ENCODE measurements at regions not wholly inside any gene's neighbourhood (a gene's known extent, or its start where the extent isn't known, plus 50 kb on each side); places are given as distances from the start of the nearest gene placed in this dataset.
"Not testable (repeated sequence)": the region's sequence is repeated elsewhere in the genome, so short reads cannot be mapped to it uniquely, and the experiment has no call there.

DNA sequence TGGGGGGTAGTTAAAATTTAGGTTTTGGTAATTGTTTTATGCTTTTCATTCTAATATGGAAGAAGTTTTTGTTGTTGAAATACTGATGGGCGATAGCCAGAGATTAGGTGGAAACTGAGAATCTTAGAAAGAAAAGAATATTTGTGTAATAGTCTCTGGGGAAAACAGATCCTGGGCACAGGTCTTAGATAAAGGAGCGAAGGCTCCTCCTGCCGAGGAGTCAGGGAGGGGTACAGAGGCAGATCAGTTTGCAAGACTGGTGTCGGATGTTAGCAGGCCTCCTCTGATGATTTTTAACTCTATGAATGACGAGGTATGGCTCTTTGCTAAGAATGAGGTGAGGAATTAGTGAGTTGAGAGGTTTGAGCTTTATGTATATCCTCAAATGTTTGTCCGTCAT lies 339.7 kb downstream of the HGF start:
- no peak for FAIRE-seq

DNA sequence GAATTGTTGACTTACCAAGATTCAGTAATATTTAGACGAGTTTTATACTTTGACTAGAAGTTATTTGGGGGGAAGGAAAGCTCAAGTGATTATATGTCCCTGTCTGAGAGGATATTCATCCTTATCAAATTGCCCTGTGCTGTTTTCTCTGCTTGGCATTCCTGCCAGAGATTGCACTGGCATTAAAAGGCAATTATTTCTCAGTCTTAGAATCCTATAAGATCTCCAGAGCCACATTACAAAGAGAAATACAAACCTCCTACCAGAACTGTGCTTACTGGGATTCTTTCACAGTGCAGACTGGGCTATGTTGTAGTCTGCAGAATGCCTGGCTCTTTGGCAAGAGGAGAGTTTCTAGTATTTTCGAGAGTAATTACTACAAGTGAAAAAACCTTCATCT lies 342.4 kb downstream of the HGF start:
- no peak for FAIRE-seq

DNA sequence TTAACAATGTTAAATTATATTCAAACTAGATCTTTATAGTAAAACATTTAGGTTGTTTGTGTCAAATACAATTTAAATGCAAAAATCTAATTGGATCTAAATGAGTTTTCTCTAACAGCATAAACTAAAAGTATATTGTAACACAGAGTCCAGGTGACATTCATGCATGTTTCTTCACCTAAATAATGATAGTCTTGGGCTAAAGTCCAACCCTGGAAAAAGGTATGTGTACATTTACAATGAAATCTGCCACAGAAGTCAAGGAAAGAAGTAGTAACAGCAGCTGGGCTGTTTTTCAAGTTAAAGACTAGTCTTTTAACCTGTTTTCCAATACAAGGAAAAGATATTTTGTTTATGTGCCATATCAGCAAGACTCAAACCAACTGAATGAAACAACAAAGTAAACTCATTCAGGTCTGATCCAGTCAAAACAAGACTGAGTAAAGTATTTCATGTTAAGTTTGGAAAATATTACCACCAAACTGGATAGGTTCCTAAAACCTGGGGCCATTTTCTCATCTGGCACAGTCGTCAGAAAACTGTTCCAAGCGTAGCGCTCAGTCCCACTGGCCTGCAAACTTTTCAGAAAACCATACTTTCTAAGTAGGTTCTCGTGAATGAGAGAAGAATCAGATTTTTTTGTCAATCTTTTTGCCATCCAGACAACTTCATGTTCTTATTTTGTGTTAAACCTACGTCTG lies 349.2 kb downstream of the HGF start:
- FAIRE-seq: no peak

DNA sequence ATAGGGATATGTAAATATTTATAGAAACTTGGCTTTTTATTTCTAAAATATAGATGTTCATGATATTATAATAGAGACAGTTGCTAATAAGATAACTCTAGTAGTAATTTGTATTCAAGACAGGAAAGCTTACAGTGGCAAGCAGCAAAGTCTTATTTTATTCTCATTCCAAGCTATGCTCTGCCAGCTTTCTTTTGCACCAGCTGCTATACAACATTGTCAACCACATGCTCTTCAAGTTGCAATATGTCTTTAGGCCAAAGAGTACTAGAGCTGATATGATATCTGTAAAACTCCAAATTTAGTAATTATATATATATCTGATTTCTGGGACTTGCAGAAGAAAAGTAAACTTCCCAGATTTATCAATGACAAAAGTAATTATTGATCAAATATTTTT lies 350.1 kb downstream of the HGF start:
- FAIRE-seq: peak; percentile 60

DNA sequence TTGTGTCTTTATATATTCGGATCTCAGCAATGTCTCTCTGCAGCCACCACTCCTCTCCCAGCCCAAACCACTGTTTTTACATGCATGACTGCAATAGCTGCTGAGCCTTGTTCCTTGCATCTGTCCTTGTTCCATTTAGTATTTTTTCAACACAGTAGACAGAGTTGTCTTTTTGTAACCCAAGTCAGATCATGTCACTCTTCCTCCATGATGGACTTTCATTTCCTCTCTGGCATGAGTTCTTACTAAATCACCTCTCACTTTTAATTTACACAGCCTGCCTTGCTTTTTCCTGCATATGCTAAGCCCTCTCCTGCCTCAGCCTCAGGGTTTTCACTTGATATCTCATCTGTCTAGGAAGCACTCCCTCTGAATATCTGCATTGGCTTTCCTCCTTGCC lies 353.2 kb downstream of the HGF start:
- FAIRE-seq: no peak

DNA sequence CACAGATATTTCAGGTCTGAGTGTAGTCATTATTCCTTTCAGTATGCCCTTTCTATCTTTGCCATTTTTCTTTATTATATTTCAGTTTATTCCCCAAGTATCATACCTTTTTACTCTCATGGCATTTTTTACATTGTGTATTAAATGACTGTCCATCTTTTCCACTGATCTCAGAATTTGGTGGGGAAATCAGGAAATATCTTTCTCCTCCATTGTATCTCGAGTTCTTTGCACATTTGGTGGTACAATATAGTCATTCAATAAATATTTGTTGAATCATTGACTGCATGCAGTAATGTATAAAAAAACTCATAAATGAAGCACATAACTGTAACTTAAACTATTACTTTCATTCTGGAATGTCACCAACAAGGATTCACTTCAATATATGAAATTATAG lies 354.7 kb downstream of the HGF start:
- FAIRE-seq: no peak

DNA sequence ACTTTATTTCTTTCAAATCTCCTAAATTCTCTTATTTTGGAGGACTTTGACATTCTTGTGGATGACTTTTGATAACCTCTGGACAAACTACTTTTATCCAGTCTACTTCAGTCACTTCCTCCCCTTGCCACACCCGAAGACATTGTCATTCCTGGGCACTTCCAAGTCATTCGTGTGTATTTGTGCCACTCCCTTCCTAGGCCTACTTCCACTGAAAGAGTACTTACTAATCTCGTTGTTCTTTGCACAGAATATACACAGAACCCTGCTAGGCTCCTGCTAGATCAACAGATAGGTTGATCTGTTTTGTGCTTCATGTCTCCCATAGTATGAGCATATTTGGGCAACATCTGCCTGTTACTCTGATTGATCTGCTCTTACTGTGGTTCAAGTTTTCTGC lies 355.4 kb downstream of the HGF start:
- FAIRE-seq: no peak

DNA sequence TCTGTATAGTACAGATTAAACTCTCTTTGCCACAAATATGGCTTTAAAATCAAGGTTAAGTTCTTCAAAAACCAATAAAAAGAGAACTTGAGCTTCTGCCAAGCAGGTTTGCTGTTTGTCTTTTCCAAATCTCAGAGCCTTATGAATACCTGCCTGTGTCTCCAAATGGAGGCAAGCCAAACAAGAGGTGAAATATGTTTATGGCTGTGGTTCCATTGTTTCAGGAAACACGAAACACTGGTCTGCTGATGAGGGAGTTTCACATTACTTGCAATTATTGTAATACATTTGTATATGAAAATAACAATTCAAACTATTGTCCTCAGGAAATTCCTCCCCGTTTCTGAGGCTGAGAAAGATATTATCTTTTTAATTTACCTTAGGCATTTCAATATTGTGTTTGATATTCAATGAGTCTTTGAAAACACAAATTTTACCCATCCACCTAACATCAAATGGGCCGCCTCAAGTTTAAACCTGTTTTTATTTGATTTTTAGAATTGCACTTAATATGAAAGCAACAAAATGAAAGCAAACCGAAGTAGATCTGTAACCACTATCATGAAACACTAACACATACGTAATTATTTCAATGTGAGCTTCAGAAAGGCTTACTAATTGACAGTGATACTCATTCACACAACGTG lies 359.3 kb downstream of the HGF start:
- no peak for FAIRE-seq

DNA sequence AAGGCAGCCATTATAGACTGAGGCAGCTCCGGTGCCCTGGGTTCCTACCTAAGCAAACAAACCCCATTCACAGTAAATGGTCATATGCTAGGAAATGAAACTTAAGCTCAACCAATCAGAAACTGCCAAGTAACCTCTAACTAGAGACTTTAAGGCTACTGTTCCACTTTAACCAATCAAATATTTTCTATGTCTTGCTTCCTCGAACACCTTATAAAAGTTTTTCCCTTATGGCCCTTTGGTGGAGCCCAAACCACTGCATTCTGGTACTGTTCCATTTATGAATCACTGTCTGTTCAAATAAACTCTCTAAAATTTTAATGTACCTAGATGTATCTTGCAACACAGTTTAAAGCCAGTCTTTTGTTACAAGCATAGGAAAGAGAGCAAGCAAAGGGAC lies 361.1 kb downstream of the HGF start:
- no peak for FAIRE-seq

DNA sequence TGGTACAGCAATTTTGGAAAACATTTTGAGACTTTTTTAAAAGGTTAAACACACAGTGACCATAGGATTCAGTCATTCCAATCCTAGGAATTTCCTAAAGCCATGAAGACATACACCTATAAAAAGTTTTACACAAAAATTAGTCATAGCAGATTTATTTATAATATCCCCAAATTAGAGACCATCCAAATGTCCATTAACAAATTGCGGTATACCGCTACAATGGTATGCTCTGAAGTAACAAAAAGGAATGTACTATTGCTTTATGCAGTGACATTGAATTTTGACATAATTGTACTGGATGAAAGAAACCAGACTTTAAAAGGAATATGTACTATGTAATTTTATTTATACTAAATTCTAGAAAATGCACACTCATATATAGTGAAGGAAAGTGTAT lies 362.8 kb downstream of the HGF start:
- FAIRE-seq: no peak

DNA sequence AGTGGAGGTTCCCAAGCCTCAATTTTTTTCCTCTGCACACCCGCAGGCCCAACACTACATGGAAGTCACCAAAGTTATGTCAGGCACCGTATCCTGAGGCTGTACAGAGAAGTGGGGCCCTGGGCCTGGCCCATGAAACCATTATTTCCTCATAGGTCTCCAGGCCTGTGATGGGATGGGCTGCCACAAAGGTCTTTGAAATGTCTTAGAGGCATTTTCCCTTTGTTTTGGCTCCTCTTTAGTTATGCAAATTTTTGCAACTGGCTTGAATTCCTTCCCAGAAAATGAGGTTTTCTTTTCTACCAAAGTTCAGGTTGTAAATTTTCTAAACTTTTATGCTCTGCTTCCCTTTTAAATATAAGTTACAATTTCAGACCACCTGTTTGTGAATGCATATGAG lies 365.2 kb downstream of the HGF start:
- no peak for FAIRE-seq

DNA sequence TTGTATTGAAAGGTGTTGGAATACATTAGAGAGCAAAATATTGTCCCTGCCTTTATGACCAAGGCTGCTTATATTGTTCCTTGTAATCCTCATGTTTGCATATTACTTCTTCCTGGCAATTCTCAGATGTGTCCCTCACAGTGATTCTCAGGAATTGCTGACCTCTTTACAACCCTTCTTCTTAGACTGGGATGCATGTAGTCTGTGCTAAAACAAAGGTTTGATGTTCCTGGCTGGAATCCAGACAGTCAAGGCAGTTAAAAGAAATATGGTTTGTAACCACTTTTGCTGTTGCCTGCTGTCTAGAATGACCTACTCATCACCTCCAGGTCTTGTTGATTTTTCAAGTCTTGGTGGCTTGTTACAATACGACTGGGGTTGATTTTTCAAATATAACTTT lies 367.6 kb downstream of the HGF start:
- FAIRE-seq: no peak

DNA sequence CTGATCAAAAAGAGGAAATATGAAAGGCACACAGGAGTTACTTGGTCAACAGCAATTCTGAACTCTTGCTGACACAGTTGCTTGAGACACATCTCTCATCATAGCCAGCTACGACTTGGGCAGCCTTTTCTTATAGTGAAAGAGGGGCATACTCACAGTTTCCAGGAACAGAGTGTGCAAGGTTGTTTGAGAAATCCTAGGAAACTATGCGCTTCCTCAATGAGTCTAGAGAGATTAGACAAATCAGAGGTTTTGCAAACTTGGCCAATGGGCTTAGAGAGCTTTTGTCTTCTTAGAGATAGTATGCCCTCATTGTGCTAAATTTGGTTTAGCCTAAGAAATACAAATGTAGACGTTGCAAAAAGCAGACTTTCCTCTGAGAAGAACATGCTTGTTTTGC lies 370.4 kb downstream of the HGF start:
- FAIRE-seq: no peak

DNA sequence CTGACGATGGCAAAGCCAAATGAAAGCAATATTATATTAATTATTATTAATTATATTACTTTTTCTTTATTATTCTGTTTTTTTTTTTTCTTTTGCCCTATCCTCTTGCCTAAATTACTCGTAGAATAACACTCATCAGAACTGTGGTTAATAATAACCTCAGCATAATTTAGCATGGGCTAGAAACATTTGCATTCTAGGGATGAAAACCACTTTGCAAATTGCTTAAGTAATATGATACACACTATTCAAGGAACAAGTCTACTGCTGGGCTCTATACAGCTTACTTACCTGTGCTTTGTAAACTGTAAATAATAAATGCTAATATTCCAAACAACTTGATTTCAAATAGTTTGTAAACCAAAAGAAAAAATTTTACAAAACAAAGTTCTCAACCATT lies 375.8 kb downstream of the HGF start:
- no peak for FAIRE-seq

DNA sequence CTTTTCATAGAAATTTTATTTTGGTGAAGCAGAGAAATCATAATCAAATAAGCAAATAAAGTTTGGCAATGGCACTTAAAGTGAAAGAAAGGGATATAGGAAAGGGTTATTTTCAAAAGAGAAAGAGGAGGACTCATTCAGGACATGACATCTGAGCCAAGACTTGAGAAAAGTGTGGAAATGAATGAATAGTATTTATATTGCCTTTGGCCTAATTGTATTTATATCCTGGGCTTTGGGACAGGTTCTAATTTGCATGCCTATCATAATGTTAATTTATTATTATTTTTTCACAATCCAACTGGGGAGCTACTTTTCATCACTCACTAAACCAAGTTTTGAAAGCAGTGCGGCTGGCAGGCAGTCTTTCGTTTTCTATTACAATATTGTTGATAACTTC lies 376.8 kb downstream of the HGF start:
- FAIRE-seq: no peak

DNA sequence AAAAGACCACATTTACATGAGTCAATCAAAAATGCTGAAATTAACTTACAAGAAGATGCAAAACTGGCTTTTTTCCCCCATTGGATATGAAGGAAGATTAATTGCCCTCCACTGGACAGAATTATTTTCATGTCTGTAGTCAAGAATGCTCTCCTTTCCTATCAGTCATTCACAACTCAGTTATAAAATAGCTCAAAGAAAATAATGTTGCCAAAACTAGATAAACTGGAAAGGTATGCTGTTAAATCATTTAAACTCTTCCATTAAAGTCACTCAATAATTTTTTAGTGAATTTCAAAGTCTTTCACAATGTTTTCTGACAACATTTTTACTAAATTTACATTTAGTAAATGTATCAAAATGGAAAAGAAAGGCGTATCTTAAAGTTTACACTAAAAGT lies 384.5 kb downstream of the HGF start:
- no peak for FAIRE-seq

DNA sequence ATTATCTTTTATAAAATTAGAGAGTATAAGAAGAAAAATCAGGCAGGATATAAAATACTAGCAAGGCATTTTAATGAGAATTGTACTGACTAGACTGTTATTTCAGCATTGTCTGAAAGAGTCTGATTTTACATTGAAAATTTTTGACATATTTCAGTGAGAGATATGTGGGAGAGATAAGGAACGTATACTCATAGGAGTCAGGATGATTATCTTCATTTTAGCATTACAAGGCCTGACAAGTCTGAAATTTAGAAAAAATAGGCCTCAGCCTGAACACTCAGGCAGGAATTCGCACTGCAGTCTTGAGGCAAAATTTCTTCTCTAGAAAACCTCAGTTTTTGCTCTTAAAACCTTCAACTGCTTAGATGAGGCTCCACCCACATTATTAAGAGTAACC lies 386.0 kb downstream of the HGF start:
- FAIRE-seq: no peak

DNA sequence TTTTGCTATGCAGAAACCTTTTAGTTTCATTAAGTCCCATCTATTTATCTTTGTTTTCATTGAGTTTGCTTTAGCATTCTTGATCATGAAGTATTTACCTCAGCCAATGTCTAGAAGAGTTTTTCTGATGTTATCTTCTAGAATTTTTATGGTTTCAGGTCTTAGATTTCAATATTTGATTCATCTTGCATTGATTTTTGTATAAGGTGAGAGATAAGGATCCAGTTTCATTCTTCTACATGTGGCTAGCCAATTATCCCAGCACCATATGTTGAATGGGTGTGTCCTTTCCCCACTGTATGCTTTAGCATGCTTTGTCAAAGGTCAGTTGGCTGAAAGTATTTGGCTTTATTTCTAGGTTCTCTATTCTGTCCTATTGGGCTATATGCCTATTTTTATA lies 395.2 kb downstream of the HGF start:
- FAIRE-seq: not testable (repeated sequence)

DNA sequence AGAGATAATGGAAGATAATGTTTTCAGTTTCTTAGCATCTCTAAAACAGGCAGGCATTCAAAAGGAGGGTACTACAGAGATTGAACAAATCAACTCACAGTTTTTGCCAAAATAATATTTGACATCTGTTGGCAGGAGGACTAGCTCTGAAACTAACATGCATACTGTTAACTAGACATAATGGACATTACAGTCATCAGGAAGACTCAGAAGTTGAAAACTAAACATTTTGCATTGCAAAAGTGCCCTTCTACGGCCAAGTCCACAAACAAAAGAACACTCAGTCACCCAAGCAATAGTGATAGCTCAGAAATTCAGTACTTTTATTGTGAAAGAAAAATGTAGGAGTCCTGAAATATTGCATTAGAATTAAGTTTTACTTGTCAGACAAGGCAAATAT lies 399.0 kb downstream of the HGF start:
- no peak for FAIRE-seq

DNA sequence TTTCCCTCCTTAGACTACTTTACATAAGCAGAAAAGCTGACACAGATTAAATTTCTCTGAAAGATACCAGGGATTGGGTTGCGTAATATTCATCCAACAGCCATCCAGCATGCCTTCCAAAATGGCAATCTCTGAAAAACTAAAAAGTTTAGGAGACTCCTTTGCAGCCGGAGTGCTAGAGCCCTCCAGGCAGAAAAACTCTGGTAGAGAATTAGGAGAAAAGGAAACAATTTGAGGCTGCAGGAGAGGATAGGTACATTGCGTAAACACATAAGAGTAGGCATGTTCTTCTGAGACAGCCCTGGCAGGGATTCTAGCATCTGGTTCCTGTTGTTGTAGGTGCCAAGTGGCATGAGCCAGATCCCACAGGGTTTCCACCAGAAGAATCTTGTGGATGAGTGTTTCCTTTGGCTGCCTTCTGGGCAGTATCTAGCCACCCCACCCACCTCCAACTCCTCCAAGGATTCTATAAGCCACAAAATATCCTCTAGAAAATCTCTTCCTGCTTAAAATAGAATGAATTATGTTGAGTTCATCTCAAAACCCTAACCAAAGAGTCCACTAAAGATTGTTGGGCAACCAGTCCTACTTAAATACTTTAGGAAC lies 402.4 kb downstream of the HGF start:
- FAIRE-seq: no peak

DNA sequence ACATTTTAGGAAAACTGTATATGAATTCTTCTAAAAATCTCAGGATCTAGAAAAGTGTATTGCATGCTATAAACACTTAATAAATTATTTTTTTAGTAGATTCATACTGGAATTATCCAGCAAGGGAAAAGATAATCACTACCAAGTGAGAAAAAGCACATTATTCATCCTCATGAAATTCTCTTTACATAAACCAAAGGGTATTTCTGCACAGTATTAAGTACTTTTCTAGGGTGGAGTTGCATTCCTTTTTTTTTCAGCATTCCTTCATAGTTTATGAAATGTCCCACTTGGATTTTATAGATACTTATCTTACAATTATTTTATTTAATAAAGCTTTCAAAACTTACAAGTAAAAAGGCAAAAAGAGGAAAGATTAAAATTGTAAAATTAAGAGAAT lies 403.3 kb downstream of the HGF start:
- FAIRE-seq: no peak

DNA sequence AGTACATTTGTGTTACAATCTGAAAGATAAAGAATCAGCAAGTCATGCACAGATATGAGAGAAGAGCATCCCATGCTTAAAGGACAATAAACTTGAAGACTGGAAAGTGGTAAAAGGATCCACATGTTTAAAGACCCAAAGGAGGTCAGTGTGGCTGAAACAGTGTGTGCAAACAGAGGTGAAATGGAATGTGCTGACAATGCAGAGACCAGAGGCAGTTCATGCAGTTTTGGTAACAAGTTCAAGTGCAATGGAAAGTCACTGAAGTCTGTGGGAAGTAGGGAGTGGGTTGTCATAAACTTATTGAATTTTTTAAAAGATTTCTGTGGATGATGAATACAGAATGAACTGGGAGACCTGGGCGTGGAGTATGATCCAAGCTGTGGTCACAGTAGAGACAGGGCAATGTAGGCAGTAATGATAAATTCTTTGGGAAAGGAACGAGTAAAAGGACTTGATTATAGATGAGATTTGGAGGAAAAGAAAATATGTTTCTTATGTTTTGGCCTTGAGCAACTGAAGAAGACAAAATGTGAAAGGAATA lies 408.0 kb downstream of the HGF start:
- no peak for FAIRE-seq

DNA sequence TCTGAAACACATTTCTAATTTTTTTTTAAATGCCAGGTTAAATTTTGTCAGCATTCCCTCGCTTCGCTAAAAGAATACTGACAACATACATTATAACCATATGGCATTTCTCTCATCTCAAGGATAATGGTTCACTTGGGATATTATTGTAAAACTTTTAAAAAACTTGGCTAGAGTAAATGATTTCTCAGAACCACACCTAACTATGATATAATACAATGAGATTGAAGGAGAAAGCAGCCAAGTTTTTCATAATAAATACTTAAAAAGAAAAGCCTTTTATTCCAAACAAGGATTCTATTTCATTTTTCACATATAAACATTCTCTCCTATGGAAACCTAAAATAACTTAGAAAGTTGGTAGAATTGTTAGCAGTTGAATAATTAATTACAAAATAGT lies 413.9 kb downstream of the HGF start:
- no peak for FAIRE-seq

DNA sequence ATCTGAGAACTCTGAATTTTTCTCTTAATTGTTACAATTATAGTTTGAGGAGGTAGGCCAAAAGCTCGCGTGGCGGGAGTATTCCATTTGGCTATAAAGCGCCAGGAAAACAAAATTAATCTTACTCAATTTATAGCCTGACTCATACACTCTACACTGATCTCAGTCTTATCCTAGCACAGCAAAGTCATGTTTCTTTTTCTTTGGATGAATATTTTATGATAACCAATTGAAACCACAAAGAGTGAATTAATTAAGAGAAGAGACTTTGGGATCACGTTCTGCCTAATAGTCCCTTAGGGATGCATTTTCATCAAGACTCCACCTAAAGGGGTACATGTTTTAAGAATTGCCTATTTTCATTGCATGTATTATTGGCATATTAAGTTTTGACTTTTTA lies 420.8 kb downstream of the HGF start:
- no peak for FAIRE-seq

DNA sequence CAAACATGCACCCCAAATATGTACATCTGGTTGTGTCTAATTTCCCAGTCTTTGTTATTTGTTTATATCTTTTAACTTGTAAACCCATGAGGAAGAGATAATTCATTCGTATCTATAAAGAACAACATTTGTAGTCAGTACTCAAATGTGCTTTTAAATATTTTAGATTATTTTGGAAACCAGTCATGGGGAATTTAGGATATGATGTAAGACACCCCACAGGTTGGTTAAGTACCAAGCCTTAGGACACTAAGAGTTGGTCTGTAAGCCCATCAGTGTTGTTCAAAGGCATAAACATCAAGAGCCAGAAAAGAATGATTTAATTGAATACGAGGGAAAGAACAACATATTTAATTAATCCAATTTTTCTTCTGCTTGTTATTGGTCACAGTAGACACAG lies 421.1 kb upstream of the SEMA3C start:
- FAIRE-seq: no peak
